GM23338 (cell line): ENCODE measurements at regions not wholly inside any gene's neighbourhood (a gene's known extent, or its start where the extent isn't known, plus 50 kb on each side); places are given as distances from the start of the nearest gene placed in this dataset.

ENCODE experiments used
- ATAC-seq: fragments of 200-7000 bp; cut with Tn5 transposase; 3 replicates; pipeline ENCODE4 v1.9.1; 2020
- DNase-seq: peaks from one replicate; pipeline ENCODE4 v3.0.0-alpha.2; 2015; ENCODE audit warnings: low spot score
- H2AFZ ChIP-seq: fragments of 200-600 bp; sonication (generic); 2 replicates; pipeline ENCODE4 v1.8.0; 2016; ENCODE audit warnings: antibody characterized with exemption, mild to moderate bottlenecking, moderate library complexity
- H3F3A ChIP-seq: fragments of 200-600 bp; sonication (generic); replicated peaks from 2 replicates; pipeline ENCODE4 v1.8.0; 2017; ENCODE audit warnings: antibody characterized with exemption, mixed run types, low read depth
- H3K27ac ChIP-seq: fragments of 200-600 bp; sonication (generic); 2 replicates; pipeline ENCODE4 v1.6.1; 2016; ENCODE audit warnings: low read depth
- H3K27me3 ChIP-seq: fragments of 200-600 bp; sonication (generic); 2 replicates; pipeline ENCODE4 v1.8.0; 2016; ENCODE audit warnings: mild to moderate bottlenecking, mixed run types, moderate library complexity; ENCODE audit not compliant: insufficient read depth
- H3K36me3 ChIP-seq: fragments of 200-600 bp; sonication (generic); 2 replicates; pipeline ENCODE4 v1.8.0; 2016; ENCODE audit warnings: mild to moderate bottlenecking; ENCODE audit not compliant: insufficient read depth
- H3K4me1 ChIP-seq: fragments of 200-600 bp; sonication (generic); 2 replicates; pipeline ENCODE4 v1.8.0; 2016; ENCODE audit warnings: mild to moderate bottlenecking, moderate library complexity; ENCODE audit not compliant: insufficient read depth
- H3K4me2 ChIP-seq: fragments of 200-600 bp; sonication (generic); 2 replicates; pipeline ENCODE4 v1.7.1; 2017; ENCODE audit warnings: mixed run types
- H3K4me3 ChIP-seq: fragments of 200-600 bp; sonication (generic); 2 replicates; pipeline ENCODE4 v1.6.1; 2016; ENCODE audit warnings: mixed run types
- H3K79me2 ChIP-seq: fragments of 200-600 bp; sonication (generic); replicated peaks from 2 replicates; pipeline ENCODE4 v1.8.0; 2017; ENCODE audit warnings: mild to moderate bottlenecking; ENCODE audit not compliant: insufficient read depth
- H3K9me2 ChIP-seq: fragments of 200-600 bp; sonication (generic); 2 replicates; pipeline ENCODE4 v1.8.0; 2017; ENCODE audit not compliant: insufficient read depth
- H4K20me1 ChIP-seq: fragments of 200-600 bp; sonication (generic); replicated peaks from 2 replicates; pipeline ENCODE4 v1.8.0; 2017; ENCODE audit warnings: mild to moderate bottlenecking; ENCODE audit not compliant: insufficient read depth
- H3K27ac Mint-ChIP-seq: 2 replicates; pipeline ENCODE4 v1.8.0; 2020; ENCODE audit warnings: inconsistent platforms, mild to moderate bottlenecking, moderate library complexity, mixed read lengths
- H3K27me3 Mint-ChIP-seq: 3 replicates; pipeline ENCODE4 v1.8.0; 2022; ENCODE audit warnings: low read depth, mild to moderate bottlenecking, moderate library complexity, mixed read lengths, inconsistent platforms; ENCODE audit not compliant: insufficient read depth, poor library complexity
- H3K36me3 Mint-ChIP-seq: 3 replicates; pipeline ENCODE4 v1.8.0; 2021; ENCODE audit warnings: low read depth, mild to moderate bottlenecking, inconsistent platforms, moderate library complexity, mixed read lengths
- H3K4me1 Mint-ChIP-seq: 3 replicates; pipeline ENCODE4 v1.8.0; 2020; ENCODE audit warnings: mild to moderate bottlenecking, inconsistent platforms, mixed read lengths
- H3K4me3 Mint-ChIP-seq: 3 replicates; pipeline ENCODE4 v1.8.0; 2021; ENCODE audit warnings: moderate library complexity, mild to moderate bottlenecking, inconsistent platforms, mixed read lengths
- H3K9me3 Mint-ChIP-seq: 3 replicates; pipeline ENCODE4 v1.8.0; 2020; ENCODE audit warnings: moderate library complexity, mild to moderate bottlenecking, inconsistent platforms, mixed read lengths
- CTCF ChIP-seq, 2 experiments: fragments of 200-600 bp in 1 of 2; sonication (generic) in 1 of 2; conservative IDR thresholded peaks; 2 replicates each; pipeline versions ENCODE4 v1.5.1 to v1.6.1; 2016 to 2017; ENCODE audit warnings: antibody characterized with exemption in 2 of 2, low read depth in 2 of 2, mild to moderate bottlenecking in 2 of 2, moderate library complexity in 1 of 2
- EZH2 ChIP-seq: fragments of 200-600 bp; sonication (generic); IDR thresholded peaks from one replicate; pipeline ENCODE4 v1.8.0; 2017; ENCODE audit warnings: antibody characterized with exemption, mild to moderate bottlenecking, low read depth; ENCODE audit not compliant: unreplicated experiment
- EZH2phosphoT487 ChIP-seq: fragments of 200-600 bp; sonication (generic); IDR thresholded peaks from one replicate; pipeline ENCODE4 v1.8.1; 2018; ENCODE audit warnings: antibody characterized with exemption; ENCODE audit not compliant: unreplicated experiment
- NANOG ChIP-seq: IDR thresholded peaks from 2 replicates; pipeline ENCODE4 v1.6.1; 2016; ENCODE audit warnings: antibody characterized with exemption, borderline replicate concordance
- POLR2AphosphoS5 ChIP-seq: IDR thresholded peaks from 2 replicates; pipeline ENCODE4 v1.6.1; 2016; ENCODE audit warnings: antibody characterized with exemption, low read depth
- STAT1 ChIP-seq: IDR thresholded peaks from one replicate; pipeline ENCODE4 v1.6.1; 2016; ENCODE audit warnings: antibody characterized with exemption; ENCODE audit not compliant: unreplicated experiment
- ZNF114 ChIP-seq: fragments of 250-450 bp; sonication (Bioruptor Pico); IDR thresholded peaks from 2 replicates; pipeline ENCODE4 v1.5.0; 2020; ENCODE audit warnings: mild to moderate bottlenecking, moderate library complexity
- TF ChIP-seq, protein P1 (sequence below): IDR thresholded peaks from one replicate; pipeline ENCODE4 v1.6.1; 2018; ENCODE audit warnings: antibody characterized with exemption; ENCODE audit not compliant: unreplicated experiment

DNA sequence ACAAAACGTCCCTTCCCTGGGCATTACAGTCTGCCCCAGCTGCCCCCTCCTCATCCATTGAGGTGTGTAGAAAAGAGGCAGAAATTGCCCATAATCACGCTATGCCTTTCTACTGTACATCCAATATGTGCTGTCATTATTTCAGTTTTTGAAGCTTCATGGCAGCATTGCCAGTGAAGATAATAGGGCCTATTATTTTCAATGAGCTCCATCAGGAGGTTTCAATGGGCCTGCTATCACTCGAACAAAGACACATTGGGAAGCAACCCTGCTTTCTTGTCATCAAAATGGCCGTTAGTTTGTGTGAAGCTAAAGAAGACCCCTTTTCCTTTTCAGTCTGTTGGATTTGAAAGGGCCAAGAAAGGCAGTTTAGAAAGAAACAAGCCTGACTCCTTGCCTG, 653.8 kb downstream of the NOVA1 start:
- Histone ChIP-seq H3K4me1 (no peaks in the 10 kb centered on the region), H2AFZ (peak overlapping the region; percentile 83), H4K20me1 (no peaks in the 10 kb centered on the region), H3K4me3 (no peak overlapping the region), H3K4me2 (no peak overlapping the region), H3K79me2 (no peaks in the 10 kb centered on the region), H3F3A (no peaks in the 10 kb centered on the region), H3K36me3 (no peaks in the 10 kb centered on the region), H3K27me3 (no peaks in the 10 kb centered on the region), H3K9me2 (0 out of 2 replicates have a peak, but pooled peaks cover 3% of the 10 kb centered on the region), H3K27ac (no peak overlapping the region)
- no peak for DNase-seq
- Mint-ChIP-seq H3K27me3 (no peaks in the 10 kb centered on the region), H3K4me1 (no peaks in the 10 kb centered on the region), H3K4me3 (no peak overlapping the region), H3K9me3 (no peaks in the 10 kb centered on the region), H3K36me3 (no peaks in the 10 kb centered on the region), H3K27ac (no peak overlapping the region)
- ATAC-seq = no peak
- TF ChIP-seq EZH2 (no peak), NANOG (no peak), EZH2phosphoT487 (no peak), ZNF114 (no peak), POLR2AphosphoS5 (no peak), STAT1 (no peak), CTCF (conservative IDR thresholded peaks at IDR 0.05; ENCODE audit: low read depth in 2 of 2) (no peak)
- TF ChIP-seq, protein P1, sequence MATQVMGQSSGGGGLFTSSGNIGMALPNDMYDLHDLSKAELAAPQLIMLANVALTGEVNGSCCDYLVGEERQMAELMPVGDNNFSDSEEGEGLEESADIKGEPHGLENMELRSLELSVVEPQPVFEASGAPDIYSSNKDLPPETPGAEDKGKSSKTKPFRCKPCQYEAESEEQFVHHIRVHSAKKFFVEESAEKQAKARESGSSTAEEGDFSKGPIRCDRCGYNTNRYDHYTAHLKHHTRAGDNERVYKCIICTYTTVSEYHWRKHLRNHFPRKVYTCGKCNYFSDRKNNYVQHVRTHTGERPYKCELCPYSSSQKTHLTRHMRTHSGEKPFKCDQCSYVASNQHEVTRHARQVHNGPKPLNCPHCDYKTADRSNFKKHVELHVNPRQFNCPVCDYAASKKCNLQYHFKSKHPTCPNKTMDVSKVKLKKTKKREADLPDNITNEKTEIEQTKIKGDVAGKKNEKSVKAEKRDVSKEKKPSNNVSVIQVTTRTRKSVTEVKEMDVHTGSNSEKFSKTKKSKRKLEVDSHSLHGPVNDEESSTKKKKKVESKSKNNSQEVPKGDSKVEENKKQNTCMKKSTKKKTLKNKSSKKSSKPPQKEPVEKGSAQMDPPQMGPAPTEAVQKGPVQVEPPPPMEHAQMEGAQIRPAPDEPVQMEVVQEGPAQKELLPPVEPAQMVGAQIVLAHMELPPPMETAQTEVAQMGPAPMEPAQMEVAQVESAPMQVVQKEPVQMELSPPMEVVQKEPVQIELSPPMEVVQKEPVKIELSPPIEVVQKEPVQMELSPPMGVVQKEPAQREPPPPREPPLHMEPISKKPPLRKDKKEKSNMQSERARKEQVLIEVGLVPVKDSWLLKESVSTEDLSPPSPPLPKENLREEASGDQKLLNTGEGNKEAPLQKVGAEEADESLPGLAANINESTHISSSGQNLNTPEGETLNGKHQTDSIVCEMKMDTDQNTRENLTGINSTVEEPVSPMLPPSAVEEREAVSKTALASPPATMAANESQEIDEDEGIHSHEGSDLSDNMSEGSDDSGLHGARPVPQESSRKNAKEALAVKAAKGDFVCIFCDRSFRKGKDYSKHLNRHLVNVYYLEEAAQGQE = no peak

DNA sequence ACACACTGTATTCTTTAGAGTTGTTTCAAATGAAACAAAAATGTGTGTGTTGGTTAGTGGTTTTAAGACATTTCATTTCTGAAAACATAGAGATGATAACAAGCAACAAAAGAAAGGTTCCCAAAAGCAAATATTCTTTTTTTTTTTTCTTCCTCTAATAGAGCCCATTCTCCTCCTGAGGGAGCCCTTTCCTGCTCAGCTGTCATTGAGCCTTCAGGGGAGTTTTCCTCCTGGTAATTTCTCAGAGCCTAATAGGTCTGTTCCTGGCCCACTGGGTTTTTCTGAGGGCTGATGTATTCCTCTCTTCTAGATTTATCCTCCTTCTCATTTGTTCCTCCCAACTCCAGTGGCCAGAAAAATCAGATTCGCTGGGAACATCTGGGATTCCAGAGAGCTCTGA, 654.5 kb downstream of the NOVA1 start:
- no peak overlapping the region; the same call in 1 of the 2 replicates for H3K27ac Mint-ChIP-seq
- peak; percentile 59 for ATAC-seq
- no peaks in the 10 kb centered on the region for H3K36me3 Mint-ChIP-seq
- Histone ChIP-seq H3K36me3 (no peaks in the 10 kb centered on the region), H4K20me1 (no peaks in the 10 kb centered on the region), H3K4me2 (no peak overlapping the region), H3K4me1 (no peaks in the 10 kb centered on the region), H3K9me2 (0 out of 2 replicates have a peak, but pooled peaks cover 3% of the 10 kb centered on the region), H3F3A (no peaks in the 10 kb centered on the region), H3K4me3 (no peak overlapping the region), H3K27me3 (no peaks in the 10 kb centered on the region), H2AFZ (peak overlapping the region; percentile 83; the same call in 1 of the 2 replicates), H3K27ac (no peak overlapping the region), H3K79me2 (no peaks in the 10 kb centered on the region)
- no peaks in the 10 kb centered on the region for H3K4me1 Mint-ChIP-seq
- peak; percentile 17 for DNase-seq
- TF ChIP-seq STAT1 (no peak), CTCF (conservative IDR thresholded peaks at IDR 0.05; ENCODE audit: low read depth in 2 of 2) (peak; percentile 28 to 31; a peak in 3 of 4 replicates)
- H3K4me3 Mint-ChIP-seq = no peak overlapping the region
- H3K27me3 Mint-ChIP-seq = no peaks in the 10 kb centered on the region
- no peaks in the 10 kb centered on the region for H3K9me3 Mint-ChIP-seq
